ENCODE measurements at regions not wholly inside any gene's neighbourhood (a gene's known extent, or its start where the extent isn't known, plus 50 kb on each side); places are given as distances from the start of the nearest gene placed in this dataset.

- H3K27ac ChIP-seq = no peak overlapping the region
- TF ChIP-seq ZFX (IDR thresholded peaks at IDR 0.05) = no peak
- no peak for TF ChIP-seq CTCF (conservative IDR thresholded peaks at IDR 0.05)
Measured at GRCh38 chr16:9328411-9328810, 237.0 kb downstream of the HAPSTR1 start.

GRCh38 chr16:9330095-9330494 is 238.7 kb downstream of the HAPSTR1 start:
- TF ChIP-seq CTCF (conservative IDR thresholded peaks at IDR 0.05) (no peak), ZFX (IDR thresholded peaks at IDR 0.05) (no peak)
- no peak overlapping the region for H3K27ac ChIP-seq

GRCh38 chr16:9331503-9331902 is 240.1 kb downstream of the HAPSTR1 start:
- no peak overlapping the region for H3K27ac ChIP-seq
- TF ChIP-seq ZFX (IDR thresholded peaks at IDR 0.05) (no peak), CTCF (conservative IDR thresholded peaks at IDR 0.05) (no peak)

GRCh38 chr16:9332574-9333148 is 241.2 kb downstream of the HAPSTR1 start:
- no peak overlapping the region for H3K27ac ChIP-seq
- TF ChIP-seq ZFX (IDR thresholded peaks at IDR 0.05) (no peak), CTCF (conservative IDR thresholded peaks at IDR 0.05) (no peak)

- no peak overlapping the region for H3K27ac ChIP-seq
- no peak for TF ChIP-seq ZFX (IDR thresholded peaks at IDR 0.05)
- TF ChIP-seq CTCF (conservative IDR thresholded peaks at IDR 0.05) = no peak
Measured at GRCh38 chr16:9333469-9333868, 242.0 kb downstream of the HAPSTR1 start.

GRCh38 chr16:9334103-9334502 is 242.7 kb downstream of the HAPSTR1 start:
- no peak for TF ChIP-seq CTCF (conservative IDR thresholded peaks at IDR 0.05)
- TF ChIP-seq ZFX (IDR thresholded peaks at IDR 0.05) = no peak
- no peak overlapping the region for H3K27ac ChIP-seq

- TF ChIP-seq CTCF (conservative IDR thresholded peaks at IDR 0.05) (no peak), ZFX (IDR thresholded peaks at IDR 0.05) (no peak)
- no peak overlapping the region for H3K27ac ChIP-seq
Measured at GRCh38 chr16:9337308-9338032, 246.0 kb downstream of the HAPSTR1 start.

Data from C4-2B (cell line).